ENCODE measurements at regions not wholly inside any gene's neighbourhood (a gene's known extent, or its start where the extent isn't known, plus 50 kb on each side); places are given as distances from the start of the nearest gene placed in this dataset.

- H3K4me3 ChIP-seq (ENCODE audit: low read length in 2 of 2) = no peak overlapping the region
- DNase-seq (ENCODE audit: low read depth in 6 of 9, low spot score in 9 of 9) = no peak
- no peaks in the 10 kb centered on the region for H3K9me3 ChIP-seq (ENCODE audit: control insufficient read depth in 2 of 2, insufficient read depth in 1 of 2, low read length in 1 of 2)
- H3K4me1 ChIP-seq (ENCODE audit: control insufficient read depth in 2 of 2, insufficient read depth in 2 of 2, low read length in 2 of 2) = no peaks in the 10 kb centered on the region
- no peaks in the 10 kb centered on the region for H3K27me3 ChIP-seq (ENCODE audit: control insufficient read depth in 2 of 2, insufficient read depth in 1 of 2, low read length in 1 of 2)
- no peak overlapping the region for H3K27ac ChIP-seq (ENCODE audit: low read depth in 1 of 2, low read length in 1 of 2)
- H3K36me3 ChIP-seq (ENCODE audit: control insufficient read depth in 2 of 2, insufficient read depth in 2 of 2, low read length in 1 of 2) = no peaks in the 10 kb centered on the region
- 92% methylated on average over 4 of the region's 4 CpGs for WGBS
These were observed 482.5 kb upstream of the CDH5 start for GRCh38 chr16:65884018-65884417.

- WGBS = 94% methylated on average over 4 of the region's 4 CpGs
- no peaks in the 10 kb centered on the region for H3K4me1 ChIP-seq (ENCODE audit: control insufficient read depth in 2 of 2, insufficient read depth in 2 of 2, low read length in 2 of 2)
These were observed 488.1 kb upstream of the CDH5 start for GRCh38 chr16:65878347-65878746.

GRCh38 chr16:65876624-65877023 is 489.9 kb upstream of the CDH5 start:
- Histone ChIP-seq H3K36me3 (ENCODE audit: control insufficient read depth in 2 of 2, insufficient read depth in 2 of 2, low read length in 1 of 2) (no peaks in the 10 kb centered on the region), H3K27me3 (ENCODE audit: control insufficient read depth in 2 of 2, insufficient read depth in 1 of 2, low read length in 1 of 2) (no peaks in the 10 kb centered on the region), H3K4me1 (ENCODE audit: control insufficient read depth in 2 of 2, insufficient read depth in 2 of 2, low read length in 2 of 2) (no peaks in the 10 kb centered on the region), H3K4me3 (ENCODE audit: low read length in 2 of 2) (no peak overlapping the region), H3K9me3 (ENCODE audit: control insufficient read depth in 2 of 2, insufficient read depth in 1 of 2, low read length in 1 of 2) (no peaks in the 10 kb centered on the region), H3K27ac (ENCODE audit: low read depth in 1 of 2, low read length in 1 of 2) (no peak overlapping the region)
- WGBS = 50% methylated on average over 1 of the region's 1 CpG
- no peak for DNase-seq (ENCODE audit: low read depth in 6 of 9, low spot score in 9 of 9)

More at GRCh38 chr16:65878347-65878746, 488.1 kb upstream of the CDH5 start:
- no peaks in the 10 kb centered on the region for H3K9me3 ChIP-seq (ENCODE audit: control insufficient read depth in 2 of 2, insufficient read depth in 1 of 2, low read length in 1 of 2)
- H3K4me3 ChIP-seq (ENCODE audit: low read length in 2 of 2) = no peak overlapping the region
- H3K27ac ChIP-seq (ENCODE audit: low read depth in 1 of 2, low read length in 1 of 2) = no peak overlapping the region
- no peaks in the 10 kb centered on the region for H3K36me3 ChIP-seq (ENCODE audit: control insufficient read depth in 2 of 2, insufficient read depth in 2 of 2, low read length in 1 of 2)
- DNase-seq (ENCODE audit: low read depth in 6 of 9, low spot score in 9 of 9) = no peak
- no peaks in the 10 kb centered on the region for H3K27me3 ChIP-seq (ENCODE audit: control insufficient read depth in 2 of 2, insufficient read depth in 1 of 2, low read length in 1 of 2)

GRCh38 chr16:65876056-65876408 is 490.5 kb upstream of the CDH5 start:
- DNase-seq (ENCODE audit: low read depth in 6 of 9, low spot score in 9 of 9) = no peak
- no peaks in the 10 kb centered on the region for H3K4me1 ChIP-seq (ENCODE audit: control insufficient read depth in 2 of 2, insufficient read depth in 2 of 2, low read length in 2 of 2)
- no peaks in the 10 kb centered on the region for H3K9me3 ChIP-seq (ENCODE audit: control insufficient read depth in 2 of 2, insufficient read depth in 1 of 2, low read length in 1 of 2)
- no peak overlapping the region for H3K4me3 ChIP-seq (ENCODE audit: low read length in 2 of 2)
- no peaks in the 10 kb centered on the region for H3K36me3 ChIP-seq (ENCODE audit: control insufficient read depth in 2 of 2, insufficient read depth in 2 of 2, low read length in 1 of 2)
- WGBS = 92% methylated on average over 3 of the region's 3 CpGs
- H3K27me3 ChIP-seq (ENCODE audit: control insufficient read depth in 2 of 2, insufficient read depth in 1 of 2, low read length in 1 of 2) = no peaks in the 10 kb centered on the region
- no peak overlapping the region for H3K27ac ChIP-seq (ENCODE audit: low read depth in 1 of 2, low read length in 1 of 2)

- Histone ChIP-seq H3K4me3 (ENCODE audit: low read length in 2 of 2) (no peak overlapping the region), H3K4me1 (ENCODE audit: control insufficient read depth in 2 of 2, insufficient read depth in 2 of 2, low read length in 2 of 2) (no peaks in the 10 kb centered on the region), H3K27me3 (ENCODE audit: control insufficient read depth in 2 of 2, insufficient read depth in 1 of 2, low read length in 1 of 2) (no peaks in the 10 kb centered on the region), H3K36me3 (ENCODE audit: control insufficient read depth in 2 of 2, insufficient read depth in 2 of 2, low read length in 1 of 2) (no peaks in the 10 kb centered on the region), H3K9me3 (ENCODE audit: control insufficient read depth in 2 of 2, insufficient read depth in 1 of 2, low read length in 1 of 2) (no peaks in the 10 kb centered on the region), H3K27ac (ENCODE audit: low read depth in 1 of 2, low read length in 1 of 2) (no peak overlapping the region)
- no peak for DNase-seq (ENCODE audit: low read depth in 6 of 9, low spot score in 9 of 9)
- WGBS = 88% methylated on average over 6 of the region's 6 CpGs
These were observed 491.0 kb upstream of the CDH5 start for GRCh38 chr16:65875381-65876055.

GRCh38 chr16:65869261-65869660 is 497.2 kb upstream of the CDH5 start:
- H3K27ac ChIP-seq (ENCODE audit: low read depth in 1 of 2, low read length in 1 of 2) = no peak overlapping the region
- 88% methylated on average over 4 of the region's 4 CpGs for WGBS
- no peaks in the 10 kb centered on the region for H3K36me3 ChIP-seq (ENCODE audit: control insufficient read depth in 2 of 2, insufficient read depth in 2 of 2, low read length in 1 of 2)
- no peak overlapping the region for H3K4me3 ChIP-seq (ENCODE audit: low read length in 2 of 2)
- peaks cover 0 to 2% of the 10 kb centered on the region in 2 donors for H3K9me3 ChIP-seq (ENCODE audit: control insufficient read depth in 2 of 2, insufficient read depth in 1 of 2, low read length in 1 of 2)
- no peaks in the 10 kb centered on the region for H3K27me3 ChIP-seq (ENCODE audit: control insufficient read depth in 2 of 2, insufficient read depth in 1 of 2, low read length in 1 of 2)
- no peaks in the 10 kb centered on the region for H3K4me1 ChIP-seq (ENCODE audit: control insufficient read depth in 2 of 2, insufficient read depth in 2 of 2, low read length in 2 of 2)
- no peak for DNase-seq (ENCODE audit: low read depth in 6 of 9, low spot score in 9 of 9)

GRCh38 chr16:65867276-65867960 is 499.1 kb upstream of the CDH5 start:
- no peaks in the 10 kb centered on the region for H3K27me3 ChIP-seq (ENCODE audit: control insufficient read depth in 2 of 2, insufficient read depth in 1 of 2, low read length in 1 of 2)
- no peak overlapping the region for H3K4me3 ChIP-seq (ENCODE audit: low read length in 2 of 2)
- WGBS = 70% methylated on average over 6 of the region's 6 CpGs
- DNase-seq (ENCODE audit: low read depth in 6 of 9, low spot score in 9 of 9) = no peak
- no peak overlapping the region for H3K27ac ChIP-seq (ENCODE audit: low read depth in 1 of 2, low read length in 1 of 2)
- peaks cover 0 to 2% of the 10 kb centered on the region in 2 donors for H3K9me3 ChIP-seq (ENCODE audit: control insufficient read depth in 2 of 2, insufficient read depth in 1 of 2, low read length in 1 of 2)
- no peaks in the 10 kb centered on the region for H3K36me3 ChIP-seq (ENCODE audit: control insufficient read depth in 2 of 2, insufficient read depth in 2 of 2, low read length in 1 of 2)
- H3K4me1 ChIP-seq (ENCODE audit: control insufficient read depth in 2 of 2, insufficient read depth in 2 of 2, low read length in 2 of 2) = no peaks in the 10 kb centered on the region

- peaks cover 0 to 2% of the 10 kb centered on the region in 2 donors for H3K9me3 ChIP-seq (ENCODE audit: control insufficient read depth in 2 of 2, insufficient read depth in 1 of 2, low read length in 1 of 2)
- H3K4me3 ChIP-seq (ENCODE audit: low read length in 2 of 2) = no peak overlapping the region
- no peak for DNase-seq (ENCODE audit: low read depth in 6 of 9, low spot score in 9 of 9)
- WGBS = 94% methylated on average over 2 of the region's 2 CpGs
- no peaks in the 10 kb centered on the region for H3K27me3 ChIP-seq (ENCODE audit: control insufficient read depth in 2 of 2, insufficient read depth in 1 of 2, low read length in 1 of 2)
- H3K27ac ChIP-seq (ENCODE audit: low read depth in 1 of 2, low read length in 1 of 2) = no peak overlapping the region
- no peaks in the 10 kb centered on the region for H3K4me1 ChIP-seq (ENCODE audit: control insufficient read depth in 2 of 2, insufficient read depth in 2 of 2, low read length in 2 of 2)
- H3K36me3 ChIP-seq (ENCODE audit: control insufficient read depth in 2 of 2, insufficient read depth in 2 of 2, low read length in 1 of 2) = no peaks in the 10 kb centered on the region
These were observed 503.3 kb upstream of the CDH5 start for GRCh38 chr16:65863236-65863635.

GRCh38 chr16:65861131-65861731 is 505.3 kb upstream of the CDH5 start:
- no peaks in the 10 kb centered on the region for H3K4me1 ChIP-seq (ENCODE audit: control insufficient read depth in 2 of 2, insufficient read depth in 2 of 2, low read length in 2 of 2)
- 87% methylated on average over 3 of the region's 3 CpGs for WGBS
- H3K4me3 ChIP-seq (ENCODE audit: low read length in 2 of 2) = no peak overlapping the region
- H3K36me3 ChIP-seq (ENCODE audit: control insufficient read depth in 2 of 2, insufficient read depth in 2 of 2, low read length in 1 of 2) = no peaks in the 10 kb centered on the region
- H3K27me3 ChIP-seq (ENCODE audit: control insufficient read depth in 2 of 2, insufficient read depth in 1 of 2, low read length in 1 of 2) = no peaks in the 10 kb centered on the region
- H3K27ac ChIP-seq (ENCODE audit: low read depth in 1 of 2, low read length in 1 of 2) = no peak overlapping the region
- DNase-seq (ENCODE audit: low read depth in 6 of 9, low spot score in 9 of 9) = no peak
- H3K9me3 ChIP-seq (ENCODE audit: control insufficient read depth in 2 of 2, insufficient read depth in 1 of 2, low read length in 1 of 2) = peaks cover 0 to 2% of the 10 kb centered on the region in 2 donors
